ENCODE measurements at regions not wholly inside any gene's neighbourhood (a gene's known extent, or its start where the extent isn't known, plus 50 kb on each side); places are given as distances from the start of the nearest gene placed in this dataset.

DNA sequence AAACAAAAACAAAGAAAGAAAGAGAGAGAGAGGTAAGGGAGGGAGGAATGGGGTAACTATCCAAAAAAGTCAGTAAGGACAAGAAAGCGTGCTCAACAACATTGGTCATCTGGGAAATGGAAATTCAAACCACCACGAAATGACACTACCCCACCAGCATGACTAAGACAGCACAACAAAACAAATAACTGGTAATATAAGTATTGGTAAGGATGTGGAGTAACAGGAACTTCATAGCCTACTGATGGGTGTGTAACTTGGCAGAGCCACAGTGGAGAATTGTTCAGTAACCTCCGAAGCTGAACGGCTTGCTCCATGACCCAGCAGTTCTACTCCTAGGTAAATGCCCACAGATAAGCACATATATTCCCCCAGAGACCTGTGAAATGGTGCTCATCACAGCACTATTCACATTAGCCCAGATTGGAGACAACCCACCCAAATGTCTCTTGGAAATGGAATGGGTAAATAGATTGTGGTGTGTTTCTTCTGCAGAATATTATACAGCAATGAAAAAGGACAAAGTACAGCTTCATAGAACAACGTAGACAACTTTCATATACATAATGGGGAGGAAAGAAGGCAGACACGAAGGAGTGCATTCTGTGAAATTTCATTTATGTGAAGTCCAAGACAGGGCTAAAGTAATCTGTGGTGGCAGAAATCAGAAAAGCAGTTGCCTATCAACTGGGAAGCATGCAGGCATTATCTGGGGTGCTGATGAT is 95.5 kb upstream of the ATP6AP2 start:
- Histone ChIP-seq H3K27ac (ENCODE audit: low read depth, low read length) (no peak overlapping the region), H3K9ac (ENCODE audit: extremely low read depth, low read length, poor library complexity, severe bottlenecking) (no peak overlapping the region), H3K27me3 (ENCODE audit: control insufficient read depth, insufficient read depth, low read length, poor library complexity, severe bottlenecking) (no peaks in the 10 kb centered on the region), H3K9me3 (ENCODE audit: control insufficient read depth, low read length) (no peaks in the 10 kb centered on the region), H3K4me1 (ENCODE audit: control insufficient read depth, insufficient read depth, low read length) (no peaks in the 10 kb centered on the region), H3K36me3 (ENCODE audit: control insufficient read depth, insufficient read depth, low read length) (no peaks in the 10 kb centered on the region), H3K4me3 (ENCODE audit: low read length) (no peak overlapping the region)
- Mint-ChIP-seq H3K4me3 (no peak overlapping the region), H3K36me3 (ENCODE audit: low read depth) (no peaks in the 10 kb centered on the region), H3K9me3 (peaks cover 46% of the 10 kb centered on the region), H3K4me1 (peaks cover 8% of the 10 kb centered on the region), H3K27me3 (ENCODE audit: insufficient read depth) (peaks cover 1% of the 10 kb centered on the region), H3K27ac (no peak overlapping the region)
- TF ChIP-seq, protein P1, sequence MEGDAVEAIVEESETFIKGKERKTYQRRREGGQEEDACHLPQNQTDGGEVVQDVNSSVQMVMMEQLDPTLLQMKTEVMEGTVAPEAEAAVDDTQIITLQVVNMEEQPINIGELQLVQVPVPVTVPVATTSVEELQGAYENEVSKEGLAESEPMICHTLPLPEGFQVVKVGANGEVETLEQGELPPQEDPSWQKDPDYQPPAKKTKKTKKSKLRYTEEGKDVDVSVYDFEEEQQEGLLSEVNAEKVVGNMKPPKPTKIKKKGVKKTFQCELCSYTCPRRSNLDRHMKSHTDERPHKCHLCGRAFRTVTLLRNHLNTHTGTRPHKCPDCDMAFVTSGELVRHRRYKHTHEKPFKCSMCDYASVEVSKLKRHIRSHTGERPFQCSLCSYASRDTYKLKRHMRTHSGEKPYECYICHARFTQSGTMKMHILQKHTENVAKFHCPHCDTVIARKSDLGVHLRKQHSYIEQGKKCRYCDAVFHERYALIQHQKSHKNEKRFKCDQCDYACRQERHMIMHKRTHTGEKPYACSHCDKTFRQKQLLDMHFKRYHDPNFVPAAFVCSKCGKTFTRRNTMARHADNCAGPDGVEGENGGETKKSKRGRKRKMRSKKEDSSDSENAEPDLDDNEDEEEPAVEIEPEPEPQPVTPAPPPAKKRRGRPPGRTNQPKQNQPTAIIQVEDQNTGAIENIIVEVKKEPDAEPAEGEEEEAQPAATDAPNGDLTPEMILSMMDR (conservative IDR thresholded peaks at IDR 0.05), result no peak
- DNase-seq, result no peak
- 91 to 100% methylated on average over 1 to 3 of the region's 6 CpGs for WGBS, 2 experiments (ENCODE audit: insufficient coverage in 1 of 2, insufficient read length in 1 of 2)

DNA sequence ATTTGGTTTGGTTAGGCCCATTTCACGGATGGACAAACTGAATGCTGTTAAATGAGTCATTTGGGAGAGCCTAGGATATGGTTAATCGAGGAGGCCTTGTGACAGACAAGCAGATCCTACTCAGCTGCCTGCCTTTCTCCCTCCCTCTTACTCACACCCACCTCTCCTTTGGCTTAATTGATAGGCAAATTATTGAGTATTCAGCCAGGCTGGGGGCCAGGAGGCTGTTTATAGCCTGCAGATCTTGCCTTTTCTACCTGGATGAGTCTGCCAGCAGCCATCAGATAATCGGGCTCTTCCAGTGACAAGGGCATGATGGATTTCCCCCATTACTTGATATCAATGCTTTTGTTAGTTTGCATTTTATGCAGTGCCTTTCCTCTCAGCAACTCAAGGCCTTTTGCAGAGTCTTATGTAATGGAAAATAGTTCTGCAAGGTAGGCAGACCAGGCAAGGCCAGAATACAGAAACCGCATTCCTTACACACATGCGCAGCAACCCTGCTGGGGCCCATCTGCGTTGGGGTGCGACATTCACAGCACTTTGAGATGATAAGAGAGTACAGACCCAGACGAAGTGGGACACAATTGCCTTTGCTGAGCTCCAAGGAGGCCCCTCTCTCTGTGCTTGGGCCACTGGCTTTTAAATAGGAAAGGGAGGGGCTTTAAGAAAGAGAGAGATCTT is 96.2 kb upstream of the ATP6AP2 start:
- H3K36me3 ChIP-seq (ENCODE audit: control insufficient read depth, insufficient read depth, low read length), result no peaks in the 10 kb centered on the region
- whole genome bisulfite sequencing, 2 experiments (ENCODE audit: insufficient coverage in 1 of 2, insufficient read length in 1 of 2), result 64 to 100% methylated on average over 1 to 7 of the region's 8 CpGs
- no peak overlapping the region for H3K4me3 ChIP-seq (ENCODE audit: low read length)
- no peaks in the 10 kb centered on the region for H3K4me1 ChIP-seq (ENCODE audit: control insufficient read depth, insufficient read depth, low read length)
- H3K36me3 Mint-ChIP-seq (ENCODE audit: low read depth), result no peaks in the 10 kb centered on the region
- H3K27ac ChIP-seq (ENCODE audit: low read depth, low read length), result peak overlapping the region; percentile 32
- no peaks in the 10 kb centered on the region for H3K9me3 ChIP-seq (ENCODE audit: control insufficient read depth, low read length)
- peaks cover 50% of the 10 kb centered on the region for H3K9me3 Mint-ChIP-seq
- H3K4me1 Mint-ChIP-seq, result peaks cover 8% of the 10 kb centered on the region
- no peak overlapping the region for H3K4me3 Mint-ChIP-seq
- TF ChIP-seq, protein P1 (conservative IDR thresholded peaks at IDR 0.05), result no peak
- no peak overlapping the region for H3K27ac Mint-ChIP-seq
- H3K9ac ChIP-seq (ENCODE audit: extremely low read depth, low read length, poor library complexity, severe bottlenecking), result no peak overlapping the region
- H3K27me3 ChIP-seq (ENCODE audit: control insufficient read depth, insufficient read depth, low read length, poor library complexity, severe bottlenecking), result no peaks in the 10 kb centered on the region
- H3K27me3 Mint-ChIP-seq (ENCODE audit: insufficient read depth), result peaks cover 4% of the 10 kb centered on the region
- peak; percentile 59 for DNase-seq

DNA sequence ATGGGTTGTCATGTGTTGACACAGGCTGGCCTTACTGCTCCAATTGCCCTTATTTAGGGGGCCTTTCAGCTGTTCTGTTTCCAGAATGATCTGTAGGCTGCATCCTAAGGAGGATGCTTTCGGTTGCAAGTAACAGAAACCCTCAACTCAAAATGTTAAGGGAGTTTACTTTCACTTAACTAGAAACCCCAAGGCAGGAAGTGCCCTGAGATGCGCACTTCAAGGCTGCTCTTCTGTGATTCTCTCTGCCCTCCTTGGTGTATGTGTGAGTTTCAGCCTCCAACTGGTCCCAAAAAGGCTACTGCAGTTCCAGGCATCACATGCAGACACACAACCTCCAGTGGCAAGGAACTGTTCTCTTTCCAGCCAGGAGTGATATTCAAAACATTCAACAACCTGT is 97.3 kb upstream of the ATP6AP2 start:
- no peak for DNase-seq
- Histone ChIP-seq H3K36me3 (ENCODE audit: control insufficient read depth, insufficient read depth, low read length) (no peaks in the 10 kb centered on the region), H3K4me3 (ENCODE audit: low read length) (no peak overlapping the region), H3K27me3 (ENCODE audit: control insufficient read depth, insufficient read depth, low read length, poor library complexity, severe bottlenecking) (no peaks in the 10 kb centered on the region), H3K27ac (ENCODE audit: low read depth, low read length) (no peak overlapping the region), H3K4me1 (ENCODE audit: control insufficient read depth, insufficient read depth, low read length) (no peaks in the 10 kb centered on the region), H3K9ac (ENCODE audit: extremely low read depth, low read length, poor library complexity, severe bottlenecking) (no peak overlapping the region), H3K9me3 (ENCODE audit: control insufficient read depth, low read length) (no peaks in the 10 kb centered on the region)
- Mint-ChIP-seq H3K27ac (no peak overlapping the region), H3K9me3 (peaks cover 52% of the 10 kb centered on the region), H3K27me3 (ENCODE audit: insufficient read depth) (peaks cover 5% of the 10 kb centered on the region), H3K36me3 (ENCODE audit: low read depth) (no peaks in the 10 kb centered on the region), H3K4me3 (no peak overlapping the region), H3K4me1 (peaks cover 13% of the 10 kb centered on the region)
- WGBS, 2 experiments (ENCODE audit: insufficient coverage in 1 of 2, insufficient read length in 1 of 2), result 100% methylated on average over 2 of the region's 2 CpGs; no CpG with 5 or more reads in 1 of the 2 experiments
- TF ChIP-seq, protein P1 (conservative IDR thresholded peaks at IDR 0.05), result no peak

Data from endodermal cell (in vitro differentiated cells).